ENCODE measurements at regions not wholly inside any gene's neighbourhood (a gene's known extent, or its start where the extent isn't known, plus 50 kb on each side); places are given as distances from the start of the nearest gene placed in this dataset.

- Histone ChIP-seq H3K9ac (ENCODE audit: control insufficient read depth, insufficient read depth, low read length) (no peak overlapping the region), H3K79me2 (ENCODE audit: control insufficient read depth, insufficient read depth, low read length) (no peaks in the 10 kb centered on the region), H3K9me3 (replicated peaks; ENCODE audit: control insufficient read depth, insufficient read depth, low read length) (no peaks in the 10 kb centered on the region), H3K27me3 (replicated peaks in 1 of 2; ENCODE audit: control insufficient read depth in 2 of 2, insufficient read depth in 2 of 2, low read length in 1 of 2) (no peaks in the 10 kb centered on the region; a peak in 1 of 4 replicates), H4K20me1 (ENCODE audit: control insufficient read depth, insufficient read depth) (no peaks in the 10 kb centered on the region), H3K27ac (ENCODE audit: control insufficient read depth, insufficient read depth) (no peak overlapping the region), H3K4me1 (ENCODE audit: control insufficient read depth, insufficient read depth, low read length) (no peaks in the 10 kb centered on the region), H3K4me3 (no peak overlapping the region), H2AFZ (ENCODE audit: control insufficient read depth, low read depth, low read length) (no peak overlapping the region), H3K4me2 (ENCODE audit: control insufficient read depth, insufficient read depth) (no peak overlapping the region), H3K36me3 (ENCODE audit: control insufficient read depth in 2 of 2, insufficient read depth in 2 of 2, low read length in 1 of 2) (no peaks in the 10 kb centered on the region)
- 39% methylated on average over 27 of the region's 27 CpGs for WGBS (ENCODE audit: insufficient coverage, insufficient replicate concordance, low lambda C conversion rate, missing lambda C conversion rate)
- intact Hi-C loops (cut with micrococcal nuclease; ENCODE audit: unreplicated experiment), result no loop called here
- RAD21 ChIA-PET (ENCODE audit: unreplicated experiment), result no interaction called here
- CTCF ChIA-PET, result interaction anchor here (0.5 kb wide), 1 partner anchor 93 kb away, joined by 3 read pairs; no protein-coding TSS in a partner anchor
- FAIRE-seq (no peak), ATAC-seq (no peak), DNase-seq (ENCODE audit: low read depth, low spot score) (no peak)
- TF ChIP-seq BMI1 (IDR thresholded peaks at IDR 0.05; ENCODE audit: borderline replicate concordance), result no peak
- TF ChIP-seq BACH1 (IDR thresholded peaks at IDR 0.05; ENCODE audit: borderline replicate concordance), result no peak
- TF ChIP-seq EZH2 (IDR thresholded peaks at IDR 0.05; ENCODE audit: borderline replicate concordance, control insufficient read depth, low read depth, low read length), result no peak
- no peak for TF ChIP-seq USF1 (IDR thresholded peaks at IDR 0.05; ENCODE audit: borderline replicate concordance, extremely low read length, insufficient read depth, low read depth, low read length)
- TF ChIP-seq SIX5 (IDR thresholded peaks at IDR 0.05; ENCODE audit: low read depth, low read length, severe bottlenecking), result no peak
- no peak for TF ChIP-seq CHD1 (IDR thresholded peaks at IDR 0.05; ENCODE audit: low read depth, low read length)
- TF ChIP-seq PKNOX1 (IDR thresholded peaks at IDR 0.05), result no peak
- no peak for TF ChIP-seq NR2C2 (IDR thresholded peaks at IDR 0.05; ENCODE audit: borderline replicate concordance, control insufficient read depth, insufficient read length, low read depth)
- TF ChIP-seq MTA3 (IDR thresholded peaks at IDR 0.05; ENCODE audit: borderline replicate concordance, low read length), result no peak
- POLR2A ChIA-PET, result interaction anchor here (0.6 kb wide), 1 partner anchor 182 kb away, joined by 5 read pairs; no protein-coding TSS in a partner anchor
- BruUV-seq (replicated peaks), result no TSS peak
- in situ Hi-C loops (cut with MboI), result no loop called here
- SMC1A ChIA-PET (ENCODE audit: uncharacterized antibody, unreplicated experiment), result no interaction called here
Measured at GRCh38 chr1:244231572-244232315, 180.7 kb downstream of the ZBTB18 start.
